ENCODE measurements at regions not wholly inside any gene's neighbourhood (a gene's known extent, or its start where the extent isn't known, plus 50 kb on each side); places are given as distances from the start of the nearest gene placed in this dataset.

DNA sequence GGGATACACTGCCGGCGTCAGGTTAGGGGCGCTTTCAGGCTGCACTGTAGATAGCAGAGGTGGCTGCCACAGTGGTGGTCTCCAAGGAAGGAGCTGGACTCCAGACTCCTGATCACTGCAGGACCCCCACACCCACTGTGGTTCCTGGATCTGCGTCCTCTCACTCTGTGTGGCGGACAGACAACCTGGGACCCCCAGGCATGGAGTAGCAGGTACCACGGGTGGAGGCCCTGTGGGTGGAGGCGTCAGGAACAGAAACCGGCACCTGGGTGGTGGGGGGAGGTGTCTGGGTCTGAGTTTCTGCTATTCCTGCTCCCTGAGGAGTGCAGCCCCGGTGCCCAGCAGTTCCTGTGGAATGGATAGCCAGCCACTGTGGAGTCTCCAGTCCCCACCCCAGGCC, 75.1 kb upstream of the PCAT7 start:
- TF ChIP-seq CREB1 (IDR thresholded peaks at IDR 0.05; ENCODE audit: low read depth) = no peak
- TF ChIP-seq RAD21 (IDR thresholded peaks at IDR 0.05; ENCODE audit: low read depth) = no peak
- TF ChIP-seq CEBPB (IDR thresholded peaks at IDR 0.05) = no peak
- TF ChIP-seq EGR1 (IDR thresholded peaks at IDR 0.05) = no peak
- no peak for TF ChIP-seq REST (IDR thresholded peaks at IDR 0.05; ENCODE audit: low read depth)
- TF ChIP-seq USF1 (IDR thresholded peaks at IDR 0.05) = no peak
